ENCODE measurements at regions not wholly inside any gene's neighbourhood (a gene's known extent, or its start where the extent isn't known, plus 50 kb on each side); places are given as distances from the start of the nearest gene placed in this dataset.

DNA sequence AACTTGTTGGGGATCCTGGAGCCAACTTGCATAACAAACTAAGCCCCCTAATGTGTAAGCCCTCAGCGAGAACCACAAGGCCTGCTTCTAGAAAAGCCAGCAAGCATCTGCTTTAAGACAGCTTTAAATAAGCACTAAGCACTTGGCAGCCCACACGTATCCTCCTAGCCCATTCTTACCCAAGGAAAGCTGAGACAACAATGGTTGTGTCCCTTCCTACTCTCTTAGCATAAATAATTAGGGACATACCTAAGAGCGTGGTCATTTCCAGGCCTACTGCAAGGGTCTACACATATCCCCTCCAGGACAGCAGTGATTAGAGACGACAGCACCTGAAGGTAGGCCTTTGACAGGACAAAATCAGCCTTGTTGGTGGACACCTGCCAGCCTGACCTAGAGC is 322.8 kb upstream of the PPARGC1A start:
- no peak for TF ChIP-seq POLR2A (IDR thresholded peaks at IDR 0.05)
- TF ChIP-seq, protein P1, sequence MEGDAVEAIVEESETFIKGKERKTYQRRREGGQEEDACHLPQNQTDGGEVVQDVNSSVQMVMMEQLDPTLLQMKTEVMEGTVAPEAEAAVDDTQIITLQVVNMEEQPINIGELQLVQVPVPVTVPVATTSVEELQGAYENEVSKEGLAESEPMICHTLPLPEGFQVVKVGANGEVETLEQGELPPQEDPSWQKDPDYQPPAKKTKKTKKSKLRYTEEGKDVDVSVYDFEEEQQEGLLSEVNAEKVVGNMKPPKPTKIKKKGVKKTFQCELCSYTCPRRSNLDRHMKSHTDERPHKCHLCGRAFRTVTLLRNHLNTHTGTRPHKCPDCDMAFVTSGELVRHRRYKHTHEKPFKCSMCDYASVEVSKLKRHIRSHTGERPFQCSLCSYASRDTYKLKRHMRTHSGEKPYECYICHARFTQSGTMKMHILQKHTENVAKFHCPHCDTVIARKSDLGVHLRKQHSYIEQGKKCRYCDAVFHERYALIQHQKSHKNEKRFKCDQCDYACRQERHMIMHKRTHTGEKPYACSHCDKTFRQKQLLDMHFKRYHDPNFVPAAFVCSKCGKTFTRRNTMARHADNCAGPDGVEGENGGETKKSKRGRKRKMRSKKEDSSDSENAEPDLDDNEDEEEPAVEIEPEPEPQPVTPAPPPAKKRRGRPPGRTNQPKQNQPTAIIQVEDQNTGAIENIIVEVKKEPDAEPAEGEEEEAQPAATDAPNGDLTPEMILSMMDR (IDR thresholded peaks at IDR 0.05), result no peak
